Liver (tissue), 7 donors: ENCODE measurements at regions not wholly inside any gene's neighbourhood (a gene's known extent, or its start where the extent isn't known, plus 50 kb on each side); places are given as distances from the start of the nearest gene placed in this dataset.

ENCODE experiments used
- DNase-seq: peaks from one replicate; pipeline ENCODE4 v3.0.0-alpha.2; 2017; ENCODE audit warnings: low spot score
- H3K27ac ChIP-seq, 2 donors: one replicate each; pipeline ENCODE4 v1.7.0; 2013; ENCODE audit warnings: inconsistent platforms in 2 of 2, low read length in 2 of 2, control low read depth in 1 of 2, low read depth in 1 of 2, mild to moderate bottlenecking in 1 of 2
- H3K27me3 ChIP-seq, 4 donors: one replicate each; pipeline versions ENCODE4 v1.6.1 to v1.7.0; 2013; ENCODE audit warnings: low read length in 3 of 4, inconsistent platforms in 1 of 4, mild to moderate bottlenecking in 1 of 4, moderate library complexity in 1 of 4; ENCODE audit not compliant: control insufficient read depth in 4 of 4, insufficient read depth in 4 of 4
- H3K36me3 ChIP-seq, 4 donors: one replicate each; pipeline versions ENCODE4 v1.6.1 to v1.7.0; 2013; ENCODE audit warnings: low read length in 3 of 4, mild to moderate bottlenecking in 3 of 4, low read depth in 1 of 4, moderate library complexity in 1 of 4; ENCODE audit not compliant: control insufficient read depth in 4 of 4, insufficient read depth in 3 of 4
- H3K4me1 ChIP-seq, 4 donors: one replicate each; pipeline versions ENCODE4 v1.6.1 to v1.7.0; 2013; ENCODE audit warnings: low read length in 3 of 4, mild to moderate bottlenecking in 3 of 4, moderate library complexity in 1 of 4; ENCODE audit not compliant: control insufficient read depth in 4 of 4, insufficient read depth in 4 of 4
- H3K4me3 ChIP-seq, 3 donors: one replicate each; pipeline versions ENCODE4 v1.6.1 to v1.7.0; 2013; ENCODE audit warnings: low read length in 3 of 3, control low read depth in 1 of 3, low read depth in 1 of 3, mild to moderate bottlenecking in 1 of 3
- H3K9ac ChIP-seq, 2 donors: one replicate each; pipeline ENCODE4 v1.7.0; 2013; ENCODE audit warnings: low read length in 2 of 2, mild to moderate bottlenecking in 2 of 2, moderate library complexity in 2 of 2, control low read depth in 1 of 2, low read depth in 1 of 2
- H3K9me3 ChIP-seq, 4 donors: one replicate each; pipeline versions ENCODE4 v1.6.1 to v1.7.0; 2013; ENCODE audit warnings: low read length in 3 of 4; ENCODE audit not compliant: control insufficient read depth in 4 of 4
- EGR1 ChIP-seq, 2 donors: IDR thresholded peaks; 2 replicates each; pipeline ENCODE4 v1.6.1; 2016 to 2018; ENCODE audit warnings: antibody characterized with exemption in 2 of 2, low read depth in 2 of 2
- FOXA1 ChIP-seq: IDR thresholded peaks from 2 replicates; pipeline ENCODE4 v1.6.1; 2016; ENCODE audit warnings: antibody characterized with exemption
- FOXA2 ChIP-seq: IDR thresholded peaks from 2 replicates; pipeline ENCODE4 v1.6.1; 2016; ENCODE audit warnings: antibody characterized with exemption
- GABPA ChIP-seq, 2 donors: IDR thresholded peaks in 1 of 2; conservative IDR thresholded peaks in 1 of 2; 2 replicates each; pipeline ENCODE4 v1.6.1; 2016; ENCODE audit warnings: antibody characterized with exemption in 2 of 2, mild to moderate bottlenecking in 1 of 2, moderate library complexity in 1 of 2
- HNF4A ChIP-seq, 2 donors: conservative IDR thresholded peaks; 2 replicates each; pipeline ENCODE4 v1.6.1; 2016; ENCODE audit warnings: antibody characterized with exemption in 2 of 2, mild to moderate bottlenecking in 2 of 2
- HNF4G ChIP-seq: IDR thresholded peaks from 2 replicates; pipeline ENCODE4 v1.6.1; 2016; ENCODE audit warnings: antibody characterized with exemption
- JUND ChIP-seq, 2 donors: IDR thresholded peaks; 2 replicates each; pipeline ENCODE4 v1.6.1; 2016; ENCODE audit warnings: antibody characterized with exemption in 2 of 2
- RAD21 ChIP-seq, 2 donors: IDR thresholded peaks; 2 replicates each; pipeline ENCODE4 v1.6.1; 2016; ENCODE audit warnings: antibody characterized with exemption in 2 of 2, mild to moderate bottlenecking in 2 of 2
- RXRA ChIP-seq, 2 donors: IDR thresholded peaks; 2 replicates each; pipeline ENCODE4 v1.6.1; 2017 to 2018; ENCODE audit warnings: antibody characterized with exemption in 2 of 2, mild to moderate bottlenecking in 1 of 2
- SP1 ChIP-seq: IDR thresholded peaks from 2 replicates; pipeline ENCODE4 v1.6.1; 2018; ENCODE audit warnings: antibody characterized with exemption, mild to moderate bottlenecking
- YY1 ChIP-seq: IDR thresholded peaks from 2 replicates; pipeline ENCODE4 v1.6.1; 2016; ENCODE audit warnings: antibody characterized with exemption, mild to moderate bottlenecking
- WGBS: extraction: QIAGEN DNeasy Blood & Tissue Kit; methylation state at CpG from one replicate; pipeline ENCODE4 v1.1.7; 2013; 5-methylcytosine and 5-hydroxymethylcytosine counted together
- TF ChIP-seq, protein P1 (sequence below): IDR thresholded peaks from 2 replicates; pipeline ENCODE4 v1.6.1; 2016; ENCODE audit warnings: antibody characterized with exemption, mild to moderate bottlenecking
- TF ChIP-seq, protein P2 (sequence below): IDR thresholded peaks from 2 replicates; pipeline ENCODE4 v1.6.1; 2016; ENCODE audit warnings: antibody characterized with exemption
- TF ChIP-seq, protein P3 (sequence below): IDR thresholded peaks from 2 replicates; pipeline ENCODE4 v1.6.1; 2016; ENCODE audit warnings: antibody characterized with exemption
- TF ChIP-seq, protein P4 (sequence below): IDR thresholded peaks from 2 replicates; pipeline ENCODE4 v1.6.1; 2016; ENCODE audit warnings: antibody characterized with exemption
- donor health status: healthy.
- donor health status: healthy.
- donor health status: healthy.
- donor health status: healthy.

DNA sequence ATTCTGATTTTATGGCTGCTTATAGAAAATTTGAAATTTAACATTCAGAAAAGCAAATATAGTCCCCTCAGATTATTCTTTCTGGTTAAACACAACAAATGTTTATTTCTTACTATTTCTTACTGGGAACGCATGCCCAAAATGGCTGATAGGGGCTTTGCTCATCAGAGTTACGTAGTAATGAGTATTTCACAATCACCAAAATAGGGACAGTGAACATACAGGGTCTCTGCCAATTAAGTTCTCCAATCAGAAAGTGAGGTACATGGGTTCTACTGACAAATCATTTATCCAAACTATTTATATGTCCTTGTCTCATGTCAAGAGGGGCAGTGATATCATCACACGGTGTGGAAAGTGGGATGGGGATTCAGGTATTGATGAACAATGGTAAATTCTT, 154.5 kb downstream of the BCHE start (continued):
- TF ChIP-seq, protein P1, sequence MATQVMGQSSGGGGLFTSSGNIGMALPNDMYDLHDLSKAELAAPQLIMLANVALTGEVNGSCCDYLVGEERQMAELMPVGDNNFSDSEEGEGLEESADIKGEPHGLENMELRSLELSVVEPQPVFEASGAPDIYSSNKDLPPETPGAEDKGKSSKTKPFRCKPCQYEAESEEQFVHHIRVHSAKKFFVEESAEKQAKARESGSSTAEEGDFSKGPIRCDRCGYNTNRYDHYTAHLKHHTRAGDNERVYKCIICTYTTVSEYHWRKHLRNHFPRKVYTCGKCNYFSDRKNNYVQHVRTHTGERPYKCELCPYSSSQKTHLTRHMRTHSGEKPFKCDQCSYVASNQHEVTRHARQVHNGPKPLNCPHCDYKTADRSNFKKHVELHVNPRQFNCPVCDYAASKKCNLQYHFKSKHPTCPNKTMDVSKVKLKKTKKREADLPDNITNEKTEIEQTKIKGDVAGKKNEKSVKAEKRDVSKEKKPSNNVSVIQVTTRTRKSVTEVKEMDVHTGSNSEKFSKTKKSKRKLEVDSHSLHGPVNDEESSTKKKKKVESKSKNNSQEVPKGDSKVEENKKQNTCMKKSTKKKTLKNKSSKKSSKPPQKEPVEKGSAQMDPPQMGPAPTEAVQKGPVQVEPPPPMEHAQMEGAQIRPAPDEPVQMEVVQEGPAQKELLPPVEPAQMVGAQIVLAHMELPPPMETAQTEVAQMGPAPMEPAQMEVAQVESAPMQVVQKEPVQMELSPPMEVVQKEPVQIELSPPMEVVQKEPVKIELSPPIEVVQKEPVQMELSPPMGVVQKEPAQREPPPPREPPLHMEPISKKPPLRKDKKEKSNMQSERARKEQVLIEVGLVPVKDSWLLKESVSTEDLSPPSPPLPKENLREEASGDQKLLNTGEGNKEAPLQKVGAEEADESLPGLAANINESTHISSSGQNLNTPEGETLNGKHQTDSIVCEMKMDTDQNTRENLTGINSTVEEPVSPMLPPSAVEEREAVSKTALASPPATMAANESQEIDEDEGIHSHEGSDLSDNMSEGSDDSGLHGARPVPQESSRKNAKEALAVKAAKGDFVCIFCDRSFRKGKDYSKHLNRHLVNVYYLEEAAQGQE, result no peak
- TF ChIP-seq FOXA1 (no peak), HNF4A (conservative IDR thresholded peaks at IDR 0.05) (no peak), FOXA2 (no peak), RXRA (IDR thresholded peaks at IDR 0.05) (no peak)
- TF ChIP-seq, protein P2, sequence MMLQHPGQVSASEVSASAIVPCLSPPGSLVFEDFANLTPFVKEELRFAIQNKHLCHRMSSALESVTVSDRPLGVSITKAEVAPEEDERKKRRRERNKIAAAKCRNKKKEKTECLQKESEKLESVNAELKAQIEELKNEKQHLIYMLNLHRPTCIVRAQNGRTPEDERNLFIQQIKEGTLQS, result no peak

DNA sequence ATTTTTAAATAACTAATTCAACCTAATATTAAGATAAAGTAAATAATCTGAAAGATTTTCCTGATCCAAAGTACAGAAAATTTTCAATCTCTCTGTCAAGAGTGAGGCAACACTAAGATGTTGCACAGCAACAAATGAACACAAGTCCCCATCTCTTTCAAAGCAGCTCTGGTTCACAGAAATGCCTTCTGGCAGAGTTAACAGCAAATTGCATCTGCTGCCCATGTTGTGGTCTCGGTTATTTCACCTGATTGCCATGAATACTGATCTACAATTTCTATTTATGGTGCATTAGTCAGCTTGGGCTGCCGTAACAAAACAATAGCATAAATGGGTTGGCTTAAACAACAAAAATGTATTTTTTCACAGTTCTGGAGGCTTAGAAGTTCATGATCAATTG, 167.3 kb downstream of the BCHE start:
- Histone ChIP-seq H3K9ac (no peak overlapping the region), H3K4me3 (no peak overlapping the region), H3K36me3 (no peaks in the 10 kb centered on the region), H3K4me1 (no peaks in the 10 kb centered on the region), H3K27me3 (no peaks in the 10 kb centered on the region), H3K9me3 (no peaks in the 10 kb centered on the region), H3K27ac (no peak overlapping the region)
- 91% methylated on average over 2 of the region's 2 CpGs for WGBS
- DNase-seq, result no peak
- TF ChIP-seq RAD21 (IDR thresholded peaks at IDR 0.05), result no peak
- TF ChIP-seq RXRA (IDR thresholded peaks at IDR 0.05), result no peak
- TF ChIP-seq, protein P3, sequence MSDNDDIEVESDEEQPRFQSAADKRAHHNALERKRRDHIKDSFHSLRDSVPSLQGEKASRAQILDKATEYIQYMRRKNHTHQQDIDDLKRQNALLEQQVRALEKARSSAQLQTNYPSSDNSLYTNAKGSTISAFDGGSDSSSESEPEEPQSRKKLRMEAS, result no peak
- TF ChIP-seq FOXA1, result no peak
- TF ChIP-seq GABPA (IDR thresholded peaks at IDR 0.05 in 1 of 2, conservative IDR thresholded peaks at IDR 0.05 in 1 of 2), result no peak

DNA sequence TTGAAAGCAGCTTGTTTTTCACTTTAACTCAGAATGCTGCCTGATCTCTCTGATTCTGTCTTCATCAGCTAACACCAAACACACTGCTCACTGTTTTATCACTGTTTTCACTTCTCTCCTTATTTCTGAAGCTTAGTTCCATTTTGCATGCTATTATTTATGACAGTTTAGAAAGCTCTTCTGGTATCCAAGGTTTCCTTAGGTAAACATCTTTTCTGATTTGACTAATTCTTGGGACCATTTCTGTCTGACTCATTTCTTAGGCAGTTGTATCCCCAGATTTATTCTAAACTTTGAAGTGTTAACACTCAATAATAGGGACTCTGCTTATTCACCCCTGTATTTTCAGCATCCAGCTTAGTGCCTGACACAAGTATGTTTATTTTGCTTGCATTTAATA, 167.7 kb downstream of the BCHE start:
- Histone ChIP-seq H3K36me3 (no peaks in the 10 kb centered on the region), H3K9ac (no peak overlapping the region), H3K9me3 (no peaks in the 10 kb centered on the region), H3K4me1 (no peaks in the 10 kb centered on the region), H3K27me3 (no peaks in the 10 kb centered on the region), H3K27ac (no peak overlapping the region), H3K4me3 (no peak overlapping the region)
- DNase-seq, result no peak
- no peak for TF ChIP-seq HNF4G
- no peak for TF ChIP-seq YY1
- TF ChIP-seq, protein P3, result no peak
- no peak for TF ChIP-seq JUND (IDR thresholded peaks at IDR 0.05)
- TF ChIP-seq, protein P4, sequence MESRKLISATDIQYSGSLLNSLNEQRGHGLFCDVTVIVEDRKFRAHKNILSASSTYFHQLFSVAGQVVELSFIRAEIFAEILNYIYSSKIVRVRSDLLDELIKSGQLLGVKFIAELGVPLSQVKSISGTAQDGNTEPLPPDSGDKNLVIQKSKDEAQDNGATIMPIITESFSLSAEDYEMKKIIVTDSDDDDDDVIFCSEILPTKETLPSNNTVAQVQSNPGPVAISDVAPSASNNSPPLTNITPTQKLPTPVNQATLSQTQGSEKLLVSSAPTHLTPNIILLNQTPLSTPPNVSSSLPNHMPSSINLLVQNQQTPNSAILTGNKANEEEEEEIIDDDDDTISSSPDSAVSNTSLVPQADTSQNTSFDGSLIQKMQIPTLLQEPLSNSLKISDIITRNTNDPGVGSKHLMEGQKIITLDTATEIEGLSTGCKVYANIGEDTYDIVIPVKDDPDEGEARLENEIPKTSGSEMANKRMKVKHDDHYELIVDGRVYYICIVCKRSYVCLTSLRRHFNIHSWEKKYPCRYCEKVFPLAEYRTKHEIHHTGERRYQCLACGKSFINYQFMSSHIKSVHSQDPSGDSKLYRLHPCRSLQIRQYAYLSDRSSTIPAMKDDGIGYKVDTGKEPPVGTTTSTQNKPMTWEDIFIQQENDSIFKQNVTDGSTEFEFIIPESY, result no peak
- TF ChIP-seq, protein P2, result no peak
- TF ChIP-seq EGR1 (IDR thresholded peaks at IDR 0.05; ENCODE audit: low read depth in 2 of 2), result no peak
- no peak for TF ChIP-seq GABPA (IDR thresholded peaks at IDR 0.05 in 1 of 2, conservative IDR thresholded peaks at IDR 0.05 in 1 of 2)
- no peak for TF ChIP-seq RXRA (IDR thresholded peaks at IDR 0.05)
- no peak for TF ChIP-seq RAD21 (IDR thresholded peaks at IDR 0.05)
- TF ChIP-seq SP1, result no peak
- no peak for TF ChIP-seq FOXA2
- TF ChIP-seq, protein P1, result no peak
